ENCODE measurements at regions not wholly inside any gene's neighbourhood (a gene's known extent, or its start where the extent isn't known, plus 50 kb on each side); places are given as distances from the start of the nearest gene placed in this dataset.

- H3K4me3 ChIP-seq (ENCODE audit: low read depth, low read length), result no peak overlapping the region
- FAIRE-seq (no peak), DNase-seq (ENCODE audit: low read depth) (no peak)
- H3K36me3 ChIP-seq (ENCODE audit: control insufficient read depth, insufficient read depth, low read length), result no peaks in the 10 kb centered on the region
- no peak for TF ChIP-seq CTCF (IDR thresholded peaks at IDR 0.05; ENCODE audit: insufficient read depth, low read length, severe bottlenecking)
- H3K27me3 ChIP-seq (ENCODE audit: control insufficient read depth, insufficient read depth, low read length), result no peaks in the 10 kb centered on the region
Measured at GRCh38 chr1:94607398-94607797, 65.8 kb upstream of the F3 start.

- FAIRE-seq (no peak), DNase-seq (ENCODE audit: low read depth) (no peak)
- no peaks in the 10 kb centered on the region for H3K27me3 ChIP-seq (ENCODE audit: control insufficient read depth, insufficient read depth, low read length)
- TF ChIP-seq CTCF (IDR thresholded peaks at IDR 0.05; ENCODE audit: insufficient read depth, low read length, severe bottlenecking), result no peak
- H3K4me3 ChIP-seq (ENCODE audit: low read depth, low read length), result no peak overlapping the region
- H3K36me3 ChIP-seq (ENCODE audit: control insufficient read depth, insufficient read depth, low read length), result no peaks in the 10 kb centered on the region
Measured at GRCh38 chr1:94606471-94606870, 64.9 kb upstream of the F3 start.

GRCh38 chr1:94603663-94604062 lies 62.1 kb upstream of the F3 start:
- TF ChIP-seq CTCF (IDR thresholded peaks at IDR 0.05; ENCODE audit: insufficient read depth, low read length, severe bottlenecking), result no peak
- FAIRE-seq, result peak; percentile 64
- no peak for DNase-seq (ENCODE audit: low read depth)
- no peaks in the 10 kb centered on the region for H3K27me3 ChIP-seq (ENCODE audit: control insufficient read depth, insufficient read depth, low read length)
- H3K4me3 ChIP-seq (ENCODE audit: low read depth, low read length), result no peak overlapping the region
- H3K36me3 ChIP-seq (ENCODE audit: control insufficient read depth, insufficient read depth, low read length), result no peaks in the 10 kb centered on the region

GRCh38 chr1:94602802-94603625 lies 61.5 kb upstream of the F3 start:
- H3K4me3 ChIP-seq (ENCODE audit: low read depth, low read length), result no peak overlapping the region
- no peaks in the 10 kb centered on the region for H3K36me3 ChIP-seq (ENCODE audit: control insufficient read depth, insufficient read depth, low read length)
- H3K27me3 ChIP-seq (ENCODE audit: control insufficient read depth, insufficient read depth, low read length), result no peaks in the 10 kb centered on the region
- TF ChIP-seq CTCF (IDR thresholded peaks at IDR 0.05; ENCODE audit: insufficient read depth, low read length, severe bottlenecking), result no peak
- FAIRE-seq (no peak), DNase-seq (ENCODE audit: low read depth) (no peak)

- peak; percentile 64 for FAIRE-seq
- peak; percentile 70 for DNase-seq (ENCODE audit: low read depth)
- Histone ChIP-seq H3K36me3 (ENCODE audit: control insufficient read depth, insufficient read depth, low read length) (no peaks in the 10 kb centered on the region), H3K27me3 (ENCODE audit: control insufficient read depth, insufficient read depth, low read length) (no peaks in the 10 kb centered on the region), H3K4me3 (ENCODE audit: low read depth, low read length) (no peak overlapping the region)
- no peak for TF ChIP-seq CTCF (IDR thresholded peaks at IDR 0.05; ENCODE audit: insufficient read depth, low read length, severe bottlenecking)
Measured at GRCh38 chr1:94602316-94602715, 60.8 kb upstream of the F3 start.

- Histone ChIP-seq H3K36me3 (ENCODE audit: control insufficient read depth, insufficient read depth, low read length) (no peaks in the 10 kb centered on the region), H3K4me3 (ENCODE audit: low read depth, low read length) (no peak overlapping the region), H3K27me3 (ENCODE audit: control insufficient read depth, insufficient read depth, low read length) (no peaks in the 10 kb centered on the region)
- FAIRE-seq, result no peak
- TF ChIP-seq CTCF (IDR thresholded peaks at IDR 0.05; ENCODE audit: insufficient read depth, low read length, severe bottlenecking), result no peak
- no peak for DNase-seq (ENCODE audit: low read depth)
Measured at GRCh38 chr1:94600556-94600955, 59.0 kb upstream of the F3 start.

All from bronchial epithelial cell (primary cell).